ENCODE measurements at regions not wholly inside any gene's neighbourhood (a gene's known extent, or its start where the extent isn't known, plus 50 kb on each side); places are given as distances from the start of the nearest gene placed in this dataset.

DNA sequence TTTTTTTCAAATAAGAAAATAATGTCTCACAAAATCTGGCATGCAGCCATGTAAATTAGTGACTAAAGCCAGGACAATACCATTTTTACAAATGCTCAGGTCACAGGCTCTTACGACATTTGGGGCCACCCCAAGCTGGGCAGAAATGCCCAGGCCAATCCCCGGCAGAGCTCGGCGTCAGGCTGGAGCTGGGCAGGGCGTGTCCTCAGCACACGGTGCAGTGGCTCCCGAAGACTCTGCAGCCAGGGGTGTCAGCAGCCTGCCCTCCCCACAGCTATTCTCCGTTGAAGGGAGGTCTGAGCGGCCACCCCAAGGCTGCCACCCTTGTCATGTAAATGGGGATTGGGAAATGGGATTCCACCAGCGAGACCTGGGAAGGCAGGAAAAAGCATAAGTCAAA, 158.6 kb downstream of the DICER1 start:
- TF ChIP-seq, protein P1, sequence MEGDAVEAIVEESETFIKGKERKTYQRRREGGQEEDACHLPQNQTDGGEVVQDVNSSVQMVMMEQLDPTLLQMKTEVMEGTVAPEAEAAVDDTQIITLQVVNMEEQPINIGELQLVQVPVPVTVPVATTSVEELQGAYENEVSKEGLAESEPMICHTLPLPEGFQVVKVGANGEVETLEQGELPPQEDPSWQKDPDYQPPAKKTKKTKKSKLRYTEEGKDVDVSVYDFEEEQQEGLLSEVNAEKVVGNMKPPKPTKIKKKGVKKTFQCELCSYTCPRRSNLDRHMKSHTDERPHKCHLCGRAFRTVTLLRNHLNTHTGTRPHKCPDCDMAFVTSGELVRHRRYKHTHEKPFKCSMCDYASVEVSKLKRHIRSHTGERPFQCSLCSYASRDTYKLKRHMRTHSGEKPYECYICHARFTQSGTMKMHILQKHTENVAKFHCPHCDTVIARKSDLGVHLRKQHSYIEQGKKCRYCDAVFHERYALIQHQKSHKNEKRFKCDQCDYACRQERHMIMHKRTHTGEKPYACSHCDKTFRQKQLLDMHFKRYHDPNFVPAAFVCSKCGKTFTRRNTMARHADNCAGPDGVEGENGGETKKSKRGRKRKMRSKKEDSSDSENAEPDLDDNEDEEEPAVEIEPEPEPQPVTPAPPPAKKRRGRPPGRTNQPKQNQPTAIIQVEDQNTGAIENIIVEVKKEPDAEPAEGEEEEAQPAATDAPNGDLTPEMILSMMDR (IDR thresholded peaks at IDR 0.05), result no peak
- no peak for TF ChIP-seq POLR2A (IDR thresholded peaks at IDR 0.05)
